ENCODE measurements at regions not wholly inside any gene's neighbourhood (a gene's known extent, or its start where the extent isn't known, plus 50 kb on each side); places are given as distances from the start of the nearest gene placed in this dataset.

GRCh38 chr2:75932996-75933395, 222.3 kb upstream of the GCFC2 start:
- TF ChIP-seq POLR2A (IDR thresholded peaks at IDR 0.05; ENCODE audit: borderline replicate concordance, extremely low read depth, insufficient read depth, insufficient read length): no peak
- no peak for TF ChIP-seq POLR2AphosphoS5 (IDR thresholded peaks at IDR 0.05; ENCODE audit: low read depth, low read length)
- no peak for TF ChIP-seq ATF3 (IDR thresholded peaks at IDR 0.05)
- no peak for TF ChIP-seq CTCF (IDR thresholded peaks at IDR 0.05 in 2 of 3, conservative IDR thresholded peaks at IDR 0.05 in 1 of 3; ENCODE audit: borderline replicate concordance in 1 of 3, insufficient read depth in 1 of 3, low read depth in 2 of 3, low read length in 2 of 3)
- TF ChIP-seq SRF (IDR thresholded peaks at IDR 0.05; ENCODE audit: low read depth): no peak
- TF ChIP-seq ZBTB33 (IDR thresholded peaks at IDR 0.05; ENCODE audit: extremely low read depth, insufficient replicate concordance, low read length): no peak
- no peak for TF ChIP-seq EZH2 (IDR thresholded peaks at IDR 0.05)
- TF ChIP-seq ZNF274 (IDR thresholded peaks at IDR 0.05; ENCODE audit: low read depth, low read length): no peak
- no peak for TF ChIP-seq SIN3A (IDR thresholded peaks at IDR 0.05; ENCODE audit: low read depth)
- TF ChIP-seq EZH2phosphoT487 (IDR thresholded peaks at IDR 0.05; ENCODE audit: borderline replicate concordance): no peak
- TF ChIP-seq EGR1 (IDR thresholded peaks at IDR 0.05; ENCODE audit: low read depth): no peak
- TF ChIP-seq TCF7L2 (IDR thresholded peaks at IDR 0.05; ENCODE audit: borderline replicate concordance, extremely low read depth, insufficient read depth, insufficient read length): no peak
- no peak for TF ChIP-seq RAD21 (IDR thresholded peaks at IDR 0.05; ENCODE audit: low read depth)
- TF ChIP-seq SP1 (IDR thresholded peaks at IDR 0.05; ENCODE audit: low read depth): no peak
